HG03442 (cell line): ENCODE measurements at regions not wholly inside any gene's neighbourhood (a gene's known extent, or its start where the extent isn't known, plus 50 kb on each side); places are given as distances from the start of the nearest gene placed in this dataset.
A peak's percentile ranks its signal among the peaks of the same experiment; 100 is the strongest.
"Not testable (repeated sequence)": the region's sequence is repeated elsewhere in the genome, so short reads cannot be mapped to it uniquely, and the experiment has no call there.

ENCODE experiments used
- ATAC-seq: cut with Tn5 transposase; IDR thresholded peaks from one replicate; pipeline ENCODE4 v1.9.1; 2021; ENCODE audit warnings: mild to moderate bottlenecking, moderate library complexity; ENCODE audit not compliant: unreplicated experiment

DNA sequence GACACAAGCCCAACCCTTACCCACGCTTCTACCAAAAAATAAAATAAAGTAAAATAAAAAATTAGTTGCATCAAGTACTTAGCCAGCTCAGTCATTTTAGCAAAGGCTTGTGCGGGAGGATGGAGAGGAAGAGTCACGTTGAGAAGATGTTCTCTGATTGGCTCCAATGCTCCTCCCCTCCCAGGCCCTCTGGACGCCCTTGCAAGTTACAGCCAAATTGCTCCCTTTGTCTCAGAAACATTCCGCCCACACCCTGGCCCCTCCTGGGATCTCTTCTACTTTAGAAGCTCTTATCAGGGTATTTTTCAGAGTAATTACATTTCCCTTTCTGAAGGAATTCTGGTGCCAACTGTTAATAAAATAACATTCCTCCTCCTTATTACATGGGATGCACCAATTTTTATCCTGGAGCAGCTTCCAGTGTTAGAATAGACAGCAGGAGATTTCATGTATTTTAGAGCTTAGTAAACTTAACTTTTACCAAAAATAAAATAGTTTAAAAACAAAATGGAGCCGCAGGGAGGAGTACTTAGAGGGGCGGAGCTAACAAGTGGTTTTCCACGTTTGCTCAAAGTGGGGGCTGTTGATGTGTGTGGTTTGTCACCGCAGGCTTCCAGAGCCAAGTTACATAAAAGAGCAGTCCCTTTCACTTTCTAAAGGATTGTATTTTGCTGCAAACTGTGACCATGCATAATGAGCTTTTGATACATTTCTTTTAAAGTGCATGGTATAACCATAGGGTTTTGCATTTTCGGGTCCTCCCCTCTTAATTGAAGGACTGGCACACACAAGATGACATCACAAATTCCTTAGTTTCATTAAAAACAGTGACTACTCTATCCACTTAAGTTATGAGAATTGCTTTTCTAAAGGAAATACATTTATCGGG, 71.7 kb upstream of the RAP1B start:
- peak; percentile 76 for ATAC-seq

DNA sequence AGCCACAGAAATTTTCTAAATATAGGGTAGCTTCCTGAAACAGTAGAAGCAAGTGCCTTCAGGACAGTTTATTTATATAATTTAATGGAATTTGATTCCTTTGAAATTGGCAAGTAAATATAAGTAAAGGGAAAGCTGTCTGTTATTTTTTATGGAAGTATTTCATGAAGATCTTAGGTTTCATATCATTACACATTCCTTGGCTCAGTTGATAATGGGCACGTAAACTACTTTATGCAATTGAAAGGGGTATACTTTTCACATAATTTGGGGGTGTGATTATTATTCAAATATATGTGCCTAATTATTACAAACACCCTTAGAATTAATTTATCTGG, 71.1 kb upstream of the RAP1B start:
- ATAC-seq: no peak

- not testable (repeated sequence) for ATAC-seq
Measured at GRCh38 chr12:68540768-68541167, 69.9 kb upstream of the RAP1B start.

- not testable (repeated sequence) for ATAC-seq
Measured at GRCh38 chr12:68547318-68547717, 63.4 kb upstream of the RAP1B start.

DNA sequence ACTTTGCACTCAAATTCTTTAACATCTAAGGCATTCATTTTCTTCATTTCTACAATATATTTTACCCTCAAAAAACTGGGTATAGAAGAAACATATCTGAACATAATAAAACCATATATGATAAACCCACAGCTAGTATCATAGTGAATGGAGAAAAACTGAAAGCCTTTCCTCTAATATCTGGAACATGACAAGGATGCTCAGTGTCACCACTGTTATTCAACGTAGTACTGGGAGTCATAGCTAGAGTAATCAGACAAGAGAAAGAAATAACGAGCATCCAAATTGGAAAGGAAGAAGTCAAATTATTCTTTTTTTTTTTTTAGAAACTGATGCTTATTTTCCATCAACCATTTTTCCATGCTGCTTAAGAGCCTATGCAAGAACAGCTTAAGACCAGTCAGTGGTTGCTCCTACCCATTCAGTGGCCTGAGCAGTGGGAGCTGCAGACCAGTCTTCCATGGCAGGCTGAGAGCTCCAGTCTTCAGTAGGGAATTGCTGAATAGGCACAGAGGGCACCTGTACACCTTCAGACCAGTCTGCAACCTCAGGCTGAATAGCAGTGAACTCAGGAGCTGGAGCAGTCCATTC, 58.0 kb upstream of the RAP1B start:
- not testable (repeated sequence) for ATAC-seq

DNA sequence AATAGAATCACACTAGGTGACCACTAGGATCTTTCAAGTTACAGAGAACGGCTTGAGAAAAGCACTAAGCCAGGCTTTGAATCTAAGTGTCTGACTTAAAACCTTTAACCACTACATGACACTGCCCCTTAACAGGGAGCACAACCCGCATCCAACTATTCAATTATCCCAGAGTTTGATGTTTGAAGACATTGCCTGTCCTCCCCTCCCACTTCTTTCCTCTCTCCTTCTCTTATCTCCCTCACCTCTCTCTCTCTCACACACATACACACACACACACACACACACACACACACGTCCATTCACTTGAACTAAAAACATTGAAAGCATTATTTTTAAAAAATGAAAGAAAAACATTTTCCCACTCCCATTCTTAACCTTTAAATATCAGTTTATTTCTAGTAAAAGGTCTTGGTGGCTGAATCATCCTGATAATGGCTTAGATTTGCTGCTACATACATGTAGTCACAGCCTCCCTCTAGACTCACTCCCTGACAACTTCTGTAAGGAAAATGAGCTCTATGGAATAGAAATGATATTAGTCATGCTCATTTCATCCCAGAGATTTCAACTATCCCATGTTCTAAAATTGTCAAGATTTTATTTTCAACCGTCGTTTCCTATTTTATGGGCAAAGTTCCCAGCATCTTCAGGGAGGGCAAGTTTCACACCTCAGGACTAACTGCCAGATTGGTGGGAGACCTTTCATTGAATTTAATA, 53.5 kb upstream of the RAP1B start:
- no peak for ATAC-seq

GRCh38 chr12:68559246-68559645, 51.5 kb upstream of the RAP1B start:
- ATAC-seq: no peak

DNA sequence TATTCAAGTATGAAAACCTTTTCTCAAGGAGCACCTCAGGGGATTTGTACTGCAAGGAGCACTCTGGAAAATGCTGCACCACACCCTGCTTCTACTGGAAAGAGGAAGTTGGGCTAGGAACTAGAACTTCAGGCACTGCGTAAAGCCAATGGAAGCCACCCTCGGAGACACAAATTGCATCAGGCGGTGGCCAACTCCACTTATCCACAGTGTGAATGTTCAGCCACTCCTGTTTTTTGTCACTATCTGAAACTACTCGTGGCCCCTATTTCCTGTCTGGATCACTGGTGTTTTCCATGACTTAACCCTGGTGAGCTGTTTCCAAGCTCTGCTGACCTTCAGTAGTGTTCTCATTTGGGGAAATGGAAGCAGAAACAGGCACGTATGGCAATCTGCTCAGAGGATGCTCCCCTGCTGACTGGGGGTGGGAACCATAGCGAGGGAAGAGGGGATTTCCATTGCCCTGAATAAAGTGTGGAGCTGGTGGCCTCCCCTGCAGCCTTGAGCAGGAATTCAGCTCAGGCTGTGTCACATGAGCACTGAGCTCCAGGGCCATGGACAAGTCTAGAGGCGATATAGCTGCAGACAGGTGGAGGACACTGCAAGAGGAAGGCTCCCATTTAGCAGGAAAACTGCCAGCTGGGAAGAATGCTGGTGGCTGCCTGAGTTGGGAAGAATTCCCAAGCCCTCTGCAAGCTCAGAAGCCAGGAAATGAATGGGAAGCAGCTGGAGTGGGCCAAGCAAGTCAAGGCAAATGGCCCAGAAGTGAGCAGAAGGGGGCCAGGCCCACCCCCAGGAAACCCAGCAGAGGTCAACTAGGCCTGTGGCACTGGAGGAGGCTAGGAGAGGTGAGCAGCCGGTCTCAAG, 50.5 kb upstream of the RAP1B start:
- no peak for ATAC-seq

GRCh38 chr12:68560851-68561422, 49.8 kb upstream of the RAP1B start:
- ATAC-seq: no peak
